KMS-11 (cell line): ENCODE measurements at regions not wholly inside any gene's neighbourhood (a gene's known extent, or its start where the extent isn't known, plus 50 kb on each side); places are given as distances from the start of the nearest gene placed in this dataset.

Experiments
- H2AFZ ChIP-seq: fragments of 200-600 bp; sonication (generic); 2 replicates; pipeline ENCODE4 v1.6.1; 2016; ENCODE audit warnings: antibody characterized with exemption, mixed run types, low read depth
- H3K27ac ChIP-seq: fragments of 200-600 bp; sonication (generic); 2 replicates; pipeline ENCODE4 v1.6.1; 2016; ENCODE audit warnings: mild to moderate bottlenecking, mixed run types
- H3K27me3 ChIP-seq: fragments of 200-600 bp; sonication (generic); 2 replicates; pipeline ENCODE4 v1.6.1; 2017; ENCODE audit warnings: mild to moderate bottlenecking, low read depth, mixed run types, moderate library complexity; ENCODE audit not compliant: insufficient read depth
- H3K36me3 ChIP-seq: fragments of 200-600 bp; sonication (generic); 2 replicates; pipeline ENCODE4 v1.6.1; 2017; ENCODE audit warnings: mild to moderate bottlenecking, mixed run types; ENCODE audit not compliant: insufficient read depth
- H3K4me1 ChIP-seq: fragments of 200-600 bp; sonication (generic); 2 replicates; pipeline ENCODE4 v1.6.1; 2016; ENCODE audit warnings: mild to moderate bottlenecking, low read depth, mixed run types; ENCODE audit not compliant: poor library complexity, severe bottlenecking
- H3K4me2 ChIP-seq: fragments of 200-600 bp; sonication (generic); 2 replicates; pipeline ENCODE4 v1.7.0; 2016; ENCODE audit warnings: mild to moderate bottlenecking, mixed run types
- H3K4me3 ChIP-seq: fragments of 200-600 bp; sonication (generic); IDR thresholded peaks from 2 replicates; pipeline ENCODE4 v1.6.1; 2017; ENCODE audit warnings: low read depth, low read length, mixed read lengths; ENCODE audit not compliant: insufficient read depth
- H3K79me2 ChIP-seq: fragments of 200-600 bp; sonication (generic); 2 replicates; pipeline ENCODE4 v1.6.1; 2016; ENCODE audit warnings: low read depth, mixed run types; ENCODE audit not compliant: insufficient read depth
- H3K9ac ChIP-seq: fragments of 200-600 bp; sonication (generic); 2 replicates; pipeline ENCODE4 v1.6.1; 2016; ENCODE audit warnings: mild to moderate bottlenecking, mixed run types
- H4K20me1 ChIP-seq: fragments of 200-600 bp; sonication (generic); 2 replicates; pipeline ENCODE4 v1.6.1; 2016; ENCODE audit warnings: mild to moderate bottlenecking, mixed run types; ENCODE audit not compliant: insufficient read depth
- TF ChIP-seq, protein P1 (sequence below): fragments of 200-600 bp; sonication (generic); conservative IDR thresholded peaks from 2 replicates; pipeline ENCODE4 v1.6.1; 2017; ENCODE audit warnings: low read depth, mild to moderate bottlenecking, antibody characterized with exemption, low read length, moderate library complexity, mixed read lengths

DNA sequence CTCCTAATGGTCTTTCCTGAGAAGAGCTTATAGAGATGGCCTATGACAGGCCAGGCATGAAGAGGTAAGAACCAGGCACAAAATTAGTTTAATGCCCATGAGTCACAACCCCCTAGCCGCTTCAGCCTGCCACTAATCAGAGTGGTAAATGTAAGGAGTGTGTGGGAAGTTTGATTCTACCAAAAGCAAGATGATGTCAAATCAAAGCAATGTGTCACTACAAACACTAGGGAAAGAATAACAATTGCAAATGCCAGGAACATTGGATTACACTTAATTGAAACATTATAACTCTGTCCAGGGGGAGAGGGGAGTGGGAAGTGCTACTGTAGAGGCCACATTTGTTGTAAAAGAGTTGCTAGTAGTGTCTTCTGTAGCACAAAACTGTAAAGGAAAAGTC lies 596.6 kb upstream of the AGTR1 start:
- Histone ChIP-seq H3K9ac (no peak overlapping the region), H3K4me1 (no peaks in the 10 kb centered on the region), H3K27ac (no peak overlapping the region), H3K4me3 (no peak overlapping the region), H3K4me2 (no peak overlapping the region), H3K36me3 (no peaks in the 10 kb centered on the region), H3K79me2 (no peaks in the 10 kb centered on the region), H4K20me1 (no peaks in the 10 kb centered on the region), H3K27me3 (no peaks in the 10 kb centered on the region), H2AFZ (no peak overlapping the region)
- TF ChIP-seq, protein P1, sequence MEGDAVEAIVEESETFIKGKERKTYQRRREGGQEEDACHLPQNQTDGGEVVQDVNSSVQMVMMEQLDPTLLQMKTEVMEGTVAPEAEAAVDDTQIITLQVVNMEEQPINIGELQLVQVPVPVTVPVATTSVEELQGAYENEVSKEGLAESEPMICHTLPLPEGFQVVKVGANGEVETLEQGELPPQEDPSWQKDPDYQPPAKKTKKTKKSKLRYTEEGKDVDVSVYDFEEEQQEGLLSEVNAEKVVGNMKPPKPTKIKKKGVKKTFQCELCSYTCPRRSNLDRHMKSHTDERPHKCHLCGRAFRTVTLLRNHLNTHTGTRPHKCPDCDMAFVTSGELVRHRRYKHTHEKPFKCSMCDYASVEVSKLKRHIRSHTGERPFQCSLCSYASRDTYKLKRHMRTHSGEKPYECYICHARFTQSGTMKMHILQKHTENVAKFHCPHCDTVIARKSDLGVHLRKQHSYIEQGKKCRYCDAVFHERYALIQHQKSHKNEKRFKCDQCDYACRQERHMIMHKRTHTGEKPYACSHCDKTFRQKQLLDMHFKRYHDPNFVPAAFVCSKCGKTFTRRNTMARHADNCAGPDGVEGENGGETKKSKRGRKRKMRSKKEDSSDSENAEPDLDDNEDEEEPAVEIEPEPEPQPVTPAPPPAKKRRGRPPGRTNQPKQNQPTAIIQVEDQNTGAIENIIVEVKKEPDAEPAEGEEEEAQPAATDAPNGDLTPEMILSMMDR = no peak

DNA sequence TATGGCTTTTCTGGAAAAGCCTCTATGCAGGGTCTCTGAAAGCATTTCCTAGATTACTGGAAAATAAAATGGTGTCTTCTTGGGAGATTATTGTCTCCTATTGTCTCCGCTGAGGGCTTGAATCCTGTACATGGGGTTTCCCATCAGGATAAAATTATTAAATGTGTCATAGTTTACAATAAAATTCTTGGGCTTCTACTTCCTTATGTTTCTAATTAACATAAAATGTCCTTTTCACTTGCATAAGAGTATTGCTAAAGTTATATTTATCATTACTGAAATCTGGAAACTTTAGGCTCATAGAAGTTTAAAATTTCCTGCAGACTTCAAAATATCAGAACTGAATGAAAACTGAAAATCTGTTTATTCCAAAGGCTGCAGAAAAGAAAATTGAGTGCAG lies 595.5 kb upstream of the AGTR1 start:
- H3K4me1 ChIP-seq = no peaks in the 10 kb centered on the region

DNA sequence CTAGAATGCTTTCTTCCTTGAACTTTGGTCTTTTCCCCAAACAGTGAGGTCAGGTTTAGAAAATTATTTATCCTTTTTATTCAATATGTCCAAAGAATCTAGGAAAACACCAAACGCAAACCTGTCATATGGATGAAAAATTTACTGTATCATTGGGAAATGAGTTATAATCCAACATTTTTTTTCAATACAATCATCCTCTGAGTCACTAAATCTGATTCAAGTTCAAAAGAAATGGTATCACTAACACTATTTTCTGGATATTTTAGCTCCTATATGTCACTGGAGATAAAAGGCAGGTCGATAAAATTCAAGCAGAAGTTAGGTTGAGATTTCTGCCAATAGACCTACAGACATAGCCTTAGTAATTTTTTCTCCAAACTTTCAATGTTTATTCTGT lies 591.6 kb upstream of the AGTR1 start:
- Histone ChIP-seq H3K79me2 (no peaks in the 10 kb centered on the region), H3K4me1 (no peaks in the 10 kb centered on the region), H2AFZ (no peak overlapping the region), H3K9ac (no peak overlapping the region), H4K20me1 (no peaks in the 10 kb centered on the region), H3K4me2 (no peak overlapping the region), H3K27ac (no peak overlapping the region), H3K36me3 (no peaks in the 10 kb centered on the region), H3K27me3 (no peaks in the 10 kb centered on the region), H3K4me3 (no peak overlapping the region)
- TF ChIP-seq, protein P1 = no peak

More for the DNA sequence above, 595.5 kb upstream of the AGTR1 start:
- H3K4me2 ChIP-seq = no peak overlapping the region
- TF ChIP-seq, protein P1 = no peak
- no peak overlapping the region for H3K4me3 ChIP-seq
- H3K27me3 ChIP-seq = no peaks in the 10 kb centered on the region
- no peaks in the 10 kb centered on the region for H3K36me3 ChIP-seq
- no peak overlapping the region for H2AFZ ChIP-seq
- H3K9ac ChIP-seq = no peak overlapping the region
- H3K79me2 ChIP-seq = no peaks in the 10 kb centered on the region
- H3K27ac ChIP-seq = no peak overlapping the region
- no peaks in the 10 kb centered on the region for H4K20me1 ChIP-seq

DNA sequence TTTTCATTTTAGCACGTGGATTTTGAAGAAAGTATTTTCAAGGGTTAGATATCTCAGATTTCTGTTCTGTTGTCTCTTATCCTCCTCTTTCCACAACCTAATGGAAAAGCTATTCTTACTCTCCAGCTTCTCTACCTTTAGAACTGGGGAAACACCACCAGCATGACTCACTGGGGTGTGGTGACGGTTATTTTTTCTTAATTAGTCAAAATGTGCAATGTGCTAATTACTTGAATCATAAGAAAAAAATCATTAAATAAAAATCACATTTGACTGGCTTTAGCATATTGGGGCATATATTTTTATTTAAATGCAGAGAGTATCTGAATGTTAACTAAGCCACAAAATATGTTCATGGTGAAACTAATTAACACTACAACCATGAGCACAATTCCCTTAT lies 570.7 kb upstream of the AGTR1 start:
- TF ChIP-seq, protein P1 = no peak
- Histone ChIP-seq H4K20me1 (no peaks in the 10 kb centered on the region), H3K4me1 (no peaks in the 10 kb centered on the region), H3K4me3 (no peak overlapping the region), H2AFZ (no peak overlapping the region), H3K36me3 (no peaks in the 10 kb centered on the region), H3K79me2 (no peaks in the 10 kb centered on the region), H3K27ac (no peak overlapping the region), H3K4me2 (no peak overlapping the region), H3K27me3 (no peaks in the 10 kb centered on the region), H3K9ac (no peak overlapping the region)
